WTC11 (cell line): ENCODE measurements at regions not wholly inside any gene's neighbourhood (a gene's known extent, or its start where the extent isn't known, plus 50 kb on each side); places are given as distances from the start of the nearest gene placed in this dataset.

Experiments used
- ATAC-seq: fragments of 200-7000 bp; cut with Tn5 transposase; 2 replicates; pipeline ENCODE4 v1.10.0; 2021; ENCODE audit warnings: mild to moderate bottlenecking, moderate library complexity
- CTCF ChIA-PET: fragments of 300-600 bp; sonication (Branson Sonifier 250); formaldehyde crosslinking; loops from one replicate; lab custom pipeline; 2021; ENCODE audit warnings: antibody characterized with exemption; lab: Charles Lee
- POLR2A ChIA-PET: fragments of 350-600 bp; sonication (Branson Sonifier 250); formaldehyde crosslinking; loops from one replicate; lab custom pipeline; 2021; ENCODE audit warnings: antibody characterized with exemption; lab: Charles Lee
- DNase-seq: peaks from one replicate; pipeline ENCODE4 v3.0.0; 2021; ENCODE audit warnings: low spot score
- H3K27ac Mint-ChIP-seq: 2 replicates; pipeline ENCODE4 v1.8.0; 2021; ENCODE audit warnings: mixed read lengths
- H3K27me3 Mint-ChIP-seq: 2 replicates; pipeline ENCODE4 v1.8.0; 2021; ENCODE audit warnings: low read depth, mild to moderate bottlenecking, moderate library complexity, mixed read lengths
- H3K36me3 Mint-ChIP-seq: 2 replicates; pipeline ENCODE4 v1.8.0; 2021; ENCODE audit warnings: mixed read lengths
- H3K4me1 Mint-ChIP-seq: 2 replicates; pipeline ENCODE4 v1.8.0; 2022; ENCODE audit warnings: mixed read lengths
- H3K4me3 Mint-ChIP-seq: 2 replicates; pipeline ENCODE4 v1.8.0; 2021; ENCODE audit warnings: mild to moderate bottlenecking, moderate library complexity, mixed read lengths
- H3K9me3 Mint-ChIP-seq: 2 replicates; pipeline ENCODE4 v1.8.0; 2021; ENCODE audit warnings: mixed read lengths
- CREB1 ChIP-seq: sonication (generic); formaldehyde crosslinking; IDR thresholded peaks from 2 replicates; pipeline ENCODE4 v1.8.0; 2023; ENCODE audit warnings: mild to moderate bottlenecking, missing genetic modification reagents
- CREM ChIP-seq: sonication (generic); formaldehyde crosslinking; IDR thresholded peaks from 2 replicates; pipeline ENCODE4 v1.8.1; 2022; ENCODE audit warnings: mild to moderate bottlenecking, missing genetic modification reagents, moderate library complexity
- FOXP4 ChIP-seq: sonication (generic); formaldehyde crosslinking; IDR thresholded peaks from 2 replicates; pipeline ENCODE4 v1.8.0; 2022; ENCODE audit warnings: mild to moderate bottlenecking, missing genetic modification reagents
- HMGA2 ChIP-seq: fragments of 250-450 bp; sonication (Bioruptor Pico); IDR thresholded peaks from 2 replicates; pipeline ENCODE4 v1.4.0; 2021; ENCODE audit warnings: mild to moderate bottlenecking, moderate library complexity
- IRF1 ChIP-seq: sonication (generic); formaldehyde crosslinking; IDR thresholded peaks from 2 replicates; pipeline ENCODE4 v1.8.0; 2023; ENCODE audit warnings: missing genetic modification reagents
- JAZF1 ChIP-seq: fragments of 250-450 bp; sonication (Bioruptor Pico); IDR thresholded peaks from 2 replicates; pipeline ENCODE4 v1.9.0; 2021; ENCODE audit warnings: moderate library complexity, mild to moderate bottlenecking, inconsistent platforms
- MAX ChIP-seq: sonication (generic); formaldehyde crosslinking; IDR thresholded peaks from 2 replicates; pipeline ENCODE4 v1.8.0; 2022; ENCODE audit warnings: mild to moderate bottlenecking, missing genetic modification reagents
- NFYB ChIP-seq: sonication (generic); formaldehyde crosslinking; conservative IDR thresholded peaks from 2 replicates; pipeline ENCODE4 v1.8.0; 2022; ENCODE audit warnings: low read depth, missing genetic modification reagents
- NR3C1 ChIP-seq: sonication (generic); formaldehyde crosslinking; conservative IDR thresholded peaks from 2 replicates; pipeline ENCODE4 v1.8.1; 2023; ENCODE audit warnings: low read depth, mild to moderate bottlenecking, missing genetic modification reagents
- RORB ChIP-seq: fragments of 250-450 bp; sonication (Bioruptor Pico); IDR thresholded peaks from 2 replicates; pipeline ENCODE4 v1.9.0; 2021; ENCODE audit warnings: mild to moderate bottlenecking
- SP1 ChIP-seq: sonication (generic); formaldehyde crosslinking; conservative IDR thresholded peaks from 2 replicates; pipeline ENCODE4 v1.8.1; 2022; ENCODE audit warnings: missing genetic modification reagents
- TEAD1 ChIP-seq: sonication (generic); formaldehyde crosslinking; IDR thresholded peaks from 2 replicates; pipeline ENCODE4 v1.8.0; 2022; ENCODE audit warnings: mild to moderate bottlenecking, missing genetic modification reagents
- USF2 ChIP-seq: sonication (generic); formaldehyde crosslinking; IDR thresholded peaks from 2 replicates; pipeline ENCODE4 v1.8.1; 2023; ENCODE audit warnings: mild to moderate bottlenecking, missing genetic modification reagents, moderate library complexity
- ZBTB43 ChIP-seq: sonication (generic); formaldehyde crosslinking; IDR thresholded peaks from 2 replicates; pipeline ENCODE4 v1.8.1; 2023; ENCODE audit warnings: mild to moderate bottlenecking, missing genetic modification reagents
- ZNF425 ChIP-seq: fragments of 250-450 bp; sonication (Bioruptor Pico); conservative IDR thresholded peaks from 2 replicates; pipeline ENCODE4 v1.9.0; 2021; ENCODE audit warnings: mild to moderate bottlenecking
- ZNF512 ChIP-seq: sonication (generic); formaldehyde crosslinking; IDR thresholded peaks from 2 replicates; pipeline ENCODE4 v1.8.1; 2022; ENCODE audit warnings: missing genetic modification reagents, borderline replicate concordance
- ZNF532 ChIP-seq: fragments of 250-450 bp; sonication (Bioruptor Pico); IDR thresholded peaks from 2 replicates; pipeline ENCODE4 v1.9.0; 2021; ENCODE audit warnings: mild to moderate bottlenecking, borderline replicate concordance

GRCh38 chr5:54653956-54654614 lies 136.5 kb downstream of the SNX18 start (continued):
- TF ChIP-seq SP1 (CRISPR knock-in tag), result no peak
- no peak for TF ChIP-seq CREB1 (CRISPR knock-in tag)

- Mint-ChIP-seq H3K36me3 (no peaks in the 10 kb centered on the region; the same call in 1 of the 2 replicates), H3K27ac (no peak overlapping the region), H3K27me3 (no peaks in the 10 kb centered on the region), H3K9me3 (peaks cover 10% of the 10 kb centered on the region), H3K4me1 (peaks cover 3% of the 10 kb centered on the region), H3K4me3 (no peak overlapping the region)
- ATAC-seq (no peak), DNase-seq (no peak)
- POLR2A ChIA-PET, result no interaction called here
- no peak for TF ChIP-seq RORB (CRISPR knock-in tag)
- no peak for TF ChIP-seq NR3C1 (CRISPR knock-in tag)
- no peak for TF ChIP-seq MAX (CRISPR knock-in tag)
- TF ChIP-seq USF2 (CRISPR knock-in tag), result no peak
- CTCF ChIA-PET, result no interaction called here
Observed at GRCh38 chr5:54651482-54652076, 134.0 kb downstream of the SNX18 start.

GRCh38 chr5:54649041-54649504 lies 131.5 kb downstream of the SNX18 start:
- ChIA-PET POLR2A (no interaction called here), CTCF (interaction anchor here (0.7 to 1.5 kb wide), 2 partner anchors 77 to 218 kb away, joined by 3 read pairs; no protein-coding TSS in a partner anchor)
- H3K27me3 Mint-ChIP-seq, result no peaks in the 10 kb centered on the region
- DNase-seq (no peak), ATAC-seq (no peak)
- H3K4me3 Mint-ChIP-seq, result no peak overlapping the region
- H3K9me3 Mint-ChIP-seq, result peaks cover 10% of the 10 kb centered on the region
- H3K36me3 Mint-ChIP-seq, result no peaks in the 10 kb centered on the region; the same call in 1 of the 2 replicates
- no peak overlapping the region for H3K27ac Mint-ChIP-seq
- H3K4me1 Mint-ChIP-seq, result peaks cover 11% of the 10 kb centered on the region
- TF ChIP-seq ZBTB43 (CRISPR knock-in tag) (no peak), HMGA2 (CRISPR knock-in tag) (no peak), NFYB (no peak), FOXP4 (CRISPR knock-in tag) (no peak), CREM (no peak), ZNF425 (CRISPR knock-in tag) (no peak), TEAD1 (CRISPR knock-in tag) (no peak), ZNF532 (CRISPR knock-in tag) (no peak), JAZF1 (CRISPR knock-in tag) (no peak), IRF1 (CRISPR knock-in tag) (no peak), ZNF512 (no peak)
